ENCODE measurements at regions not wholly inside any gene's neighbourhood (a gene's known extent, or its start where the extent isn't known, plus 50 kb on each side); places are given as distances from the start of the nearest gene placed in this dataset.

DNA sequence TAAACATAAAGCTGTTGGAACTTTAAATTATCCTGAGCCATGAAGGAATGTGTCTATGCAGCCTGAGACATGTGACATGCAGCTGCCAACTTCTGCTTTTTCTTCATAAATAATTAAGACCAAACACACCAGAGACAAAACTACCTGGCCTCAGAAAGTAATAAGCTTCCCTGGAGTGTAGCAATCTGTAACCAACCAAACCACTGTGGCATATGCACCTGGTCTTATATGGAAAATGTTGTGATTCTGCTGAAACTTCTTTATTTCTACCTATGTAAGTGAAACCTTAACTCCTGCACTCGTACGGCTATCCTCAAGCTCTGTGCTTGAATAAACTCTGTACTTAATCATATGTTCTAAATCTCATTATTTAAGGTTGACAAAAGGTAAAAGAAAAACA lies 515.0 kb downstream of the TMEM182 start:
- no peak overlapping the region for H3K27ac ChIP-seq (ENCODE audit: low read depth in 2 of 2, low read length in 2 of 2)
- no peak for TF ChIP-seq CTCF (IDR thresholded peaks at IDR 0.05; ENCODE audit: borderline replicate concordance, extremely low read depth, insufficient read depth)
- H3K9ac ChIP-seq (ENCODE audit: low read length in 3 of 3): no peak overlapping the region
- H3K36me3 ChIP-seq (ENCODE audit: control insufficient read depth in 2 of 3, insufficient read depth in 3 of 3, low read length in 3 of 3): no peaks in the 10 kb centered on the region
- no peaks in the 10 kb centered on the region for H3K4me1 ChIP-seq (ENCODE audit: control insufficient read depth in 2 of 3, insufficient read depth in 2 of 3, low read depth in 1 of 3, low read length in 3 of 3)
- intact Hi-C loops (cut with DNase I): no loop called here
- peaks cover 0 to 3% (median 0%) of the 10 kb centered on the region in 3 donors for H3K9me3 ChIP-seq (ENCODE audit: control insufficient read depth in 2 of 3, insufficient read depth in 1 of 3, low read length in 3 of 3)
- no peaks in the 10 kb centered on the region for H3K27me3 ChIP-seq (ENCODE audit: control insufficient read depth, insufficient read depth, low read length)
- no peak overlapping the region for H3K4me3 ChIP-seq (ENCODE audit: low read length in 3 of 3)
- no peak for FAIRE-seq
- DNase-seq: no peak

DNA sequence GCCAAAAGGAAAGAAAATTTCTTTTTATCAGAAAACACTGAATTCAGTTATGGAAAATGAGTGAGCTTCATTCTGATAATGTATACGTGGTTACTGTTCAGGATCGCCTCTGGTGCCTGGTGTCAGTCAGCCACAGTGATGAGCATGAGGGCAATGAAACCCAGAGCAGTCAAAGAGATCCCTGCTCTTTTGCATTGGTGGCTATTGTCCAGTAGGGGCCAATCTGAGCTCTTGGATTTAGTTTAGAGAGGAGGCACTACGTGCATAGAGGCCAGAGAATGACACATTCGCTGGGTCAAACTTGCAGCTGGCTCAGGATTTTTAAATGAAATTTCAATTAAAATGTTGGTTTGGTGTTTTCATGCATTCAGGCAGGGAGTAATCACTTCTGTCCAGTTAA lies 522.9 kb downstream of the TMEM182 start:
- Histone ChIP-seq H3K4me1 (ENCODE audit: control insufficient read depth in 2 of 3, insufficient read depth in 2 of 3, low read depth in 1 of 3, low read length in 3 of 3) (no peaks in the 10 kb centered on the region), H3K9me3 (ENCODE audit: control insufficient read depth in 2 of 3, insufficient read depth in 1 of 3, low read length in 3 of 3) (no peaks in the 10 kb centered on the region), H3K9ac (ENCODE audit: low read length in 3 of 3) (no peak overlapping the region), H3K27me3 (ENCODE audit: control insufficient read depth, insufficient read depth, low read length) (no peaks in the 10 kb centered on the region), H3K4me3 (ENCODE audit: low read length in 3 of 3) (no peak overlapping the region), H3K36me3 (ENCODE audit: control insufficient read depth in 2 of 3, insufficient read depth in 3 of 3, low read length in 3 of 3) (no peaks in the 10 kb centered on the region), H3K27ac (ENCODE audit: low read depth in 2 of 2, low read length in 2 of 2) (no peak overlapping the region)
- TF ChIP-seq CTCF (IDR thresholded peaks at IDR 0.05; ENCODE audit: borderline replicate concordance, extremely low read depth, insufficient read depth): no peak
- DNase-seq (no peak), FAIRE-seq (no peak)
- intact Hi-C loops (cut with DNase I): no loop called here

DNA sequence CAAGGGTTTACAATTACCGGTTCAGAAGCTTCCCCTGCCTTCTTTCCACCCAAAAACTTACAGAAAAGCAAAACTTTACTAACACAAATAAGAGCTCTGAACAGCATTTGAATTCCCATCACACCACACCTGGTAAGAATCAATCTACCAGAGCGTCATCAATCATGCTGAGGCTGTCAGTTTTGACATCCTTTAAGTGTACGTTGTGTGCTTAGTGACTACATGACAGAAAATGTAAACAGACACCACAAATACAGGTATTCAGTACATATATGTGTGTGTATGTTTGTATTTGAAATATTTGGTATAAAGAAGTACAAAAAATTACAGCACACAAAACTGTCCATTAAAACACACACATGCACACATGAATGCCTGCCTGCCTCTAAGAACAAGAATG lies 523.5 kb downstream of the TMEM182 start:
- H3K4me3 ChIP-seq (ENCODE audit: low read length in 3 of 3): no peak overlapping the region
- intact Hi-C loops (cut with DNase I): no loop called here

More for the DNA sequence above, 523.5 kb downstream of the TMEM182 start:
- Histone ChIP-seq H3K9ac (ENCODE audit: low read length in 3 of 3) (no peak overlapping the region), H3K4me1 (ENCODE audit: control insufficient read depth in 2 of 3, insufficient read depth in 2 of 3, low read depth in 1 of 3, low read length in 3 of 3) (no peaks in the 10 kb centered on the region), H3K36me3 (ENCODE audit: control insufficient read depth in 2 of 3, insufficient read depth in 3 of 3, low read length in 3 of 3) (no peaks in the 10 kb centered on the region), H3K27ac (ENCODE audit: low read depth in 2 of 2, low read length in 2 of 2) (no peak overlapping the region), H3K27me3 (ENCODE audit: control insufficient read depth, insufficient read depth, low read length) (no peaks in the 10 kb centered on the region), H3K9me3 (ENCODE audit: control insufficient read depth in 2 of 3, insufficient read depth in 1 of 3, low read length in 3 of 3) (no peaks in the 10 kb centered on the region)
- no peak for TF ChIP-seq CTCF (IDR thresholded peaks at IDR 0.05; ENCODE audit: borderline replicate concordance, extremely low read depth, insufficient read depth)
- DNase-seq: no peak
- no peak for FAIRE-seq

Measured in kidney (tissue), 13 donors.